ENCODE measurements at regions not wholly inside any gene's neighbourhood (a gene's known extent, or its start where the extent isn't known, plus 50 kb on each side); places are given as distances from the start of the nearest gene placed in this dataset.

GRCh38 chr15:62287066-62287857, 122.2 kb upstream of the C2CD4B start:
- Mint-ChIP-seq H3K9me3 (peaks cover 0 to 4% of the 10 kb centered on the region in 2 donors), H3K4me3 (no peak overlapping the region), H3K4me1 (no peaks in the 10 kb centered on the region), H3K27ac (no peak overlapping the region), H3K27me3 (peaks cover 14 to 32% of the 10 kb centered on the region in 2 donors), H3K36me3 (no peaks in the 10 kb centered on the region)
- ATAC-seq (replicated peaks) = no peak
- no peak for DNase-seq

GRCh38 chr15:62288361-62289017, 123.4 kb upstream of the C2CD4B start:
- no peak for ATAC-seq (replicated peaks)

GRCh38 chr15:62291262-62291661, 126.2 kb upstream of the C2CD4B start:
- H3K27me3 Mint-ChIP-seq = peaks cover 14 to 43% of the 10 kb centered on the region in 2 donors
- H3K27ac Mint-ChIP-seq = no peak overlapping the region
- H3K9me3 Mint-ChIP-seq = peaks cover 0 to 6% of the 10 kb centered on the region in 2 donors
- no peaks in the 10 kb centered on the region for H3K4me1 Mint-ChIP-seq
- ATAC-seq (replicated peaks) = no peak
- DNase-seq = no peak
- H3K36me3 Mint-ChIP-seq = no peaks in the 10 kb centered on the region
- H3K4me3 Mint-ChIP-seq = no peak overlapping the region

More at GRCh38 chr15:62288361-62289017, 123.4 kb upstream of the C2CD4B start:
- no peak overlapping the region for H3K4me3 Mint-ChIP-seq
- H3K27me3 Mint-ChIP-seq = peaks cover 14 to 38% of the 10 kb centered on the region in 2 donors
- H3K36me3 Mint-ChIP-seq = no peaks in the 10 kb centered on the region
- no peaks in the 10 kb centered on the region for H3K4me1 Mint-ChIP-seq
- H3K9me3 Mint-ChIP-seq = peaks cover 0 to 4% of the 10 kb centered on the region in 2 donors
- DNase-seq = no peak
- no peak overlapping the region for H3K27ac Mint-ChIP-seq

GRCh38 chr15:62296756-62297507, 131.8 kb upstream of the C2CD4B start:
- no peak for ATAC-seq (replicated peaks)
- no peak overlapping the region for H3K27ac Mint-ChIP-seq
- no peak for DNase-seq
- H3K9me3 Mint-ChIP-seq = peaks cover 0 to 4% of the 10 kb centered on the region in 2 donors
- H3K36me3 Mint-ChIP-seq = peaks cover 0 to 1% of the 10 kb centered on the region in 2 donors
- peaks cover 12 to 35% of the 10 kb centered on the region in 2 donors for H3K27me3 Mint-ChIP-seq
- no peaks in the 10 kb centered on the region for H3K4me1 Mint-ChIP-seq
- H3K4me3 Mint-ChIP-seq = no peak overlapping the region

GRCh38 chr15:62297522-62297921, 132.4 kb upstream of the C2CD4B start:
- peaks cover 0 to 1% of the 10 kb centered on the region in 2 donors for H3K36me3 Mint-ChIP-seq
- peaks cover 8 to 30% of the 10 kb centered on the region in 2 donors for H3K27me3 Mint-ChIP-seq
- ATAC-seq (replicated peaks) = no peak

GRCh38 chr15:62297933-62298332, 132.8 kb upstream of the C2CD4B start:
- Mint-ChIP-seq H3K27me3 (peaks cover 8 to 30% of the 10 kb centered on the region in 2 donors), H3K9me3 (peaks cover 0 to 2% of the 10 kb centered on the region in 2 donors), H3K4me3 (no peak overlapping the region), H3K4me1 (no peaks in the 10 kb centered on the region), H3K27ac (no peak overlapping the region), H3K36me3 (peaks cover 0 to 1% of the 10 kb centered on the region in 2 donors)
- ATAC-seq (replicated peaks) (no peak), DNase-seq (no peak)

More at GRCh38 chr15:62297522-62297921, 132.4 kb upstream of the C2CD4B start:
- H3K4me3 Mint-ChIP-seq = no peak overlapping the region
- H3K4me1 Mint-ChIP-seq = no peaks in the 10 kb centered on the region
- H3K9me3 Mint-ChIP-seq = peaks cover 0 to 2% of the 10 kb centered on the region in 2 donors
- H3K27ac Mint-ChIP-seq = no peak overlapping the region
- no peak for DNase-seq

DNA sequence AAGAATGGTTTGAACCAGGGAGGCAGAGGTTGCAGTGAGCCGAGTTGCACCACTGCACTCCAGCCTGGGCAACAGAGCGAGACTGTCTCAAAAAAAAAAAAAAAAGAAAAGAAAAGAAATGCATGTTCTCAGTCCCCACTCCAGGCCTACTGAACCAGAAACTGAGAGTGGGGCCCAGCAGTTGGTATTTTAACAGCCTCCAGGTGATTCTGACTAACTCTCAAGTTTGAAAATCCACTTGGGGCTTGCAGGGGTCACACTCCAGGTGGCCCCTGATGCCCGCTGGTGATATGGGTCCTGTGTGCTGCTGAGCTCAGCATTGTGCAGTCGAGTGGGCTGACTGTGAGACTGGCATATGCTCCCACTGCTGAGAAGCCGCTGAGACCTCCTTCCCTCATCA, 133.7 kb upstream of the C2CD4B start:
- Mint-ChIP-seq H3K27ac (no peak overlapping the region), H3K4me1 (no peaks in the 10 kb centered on the region), H3K27me3 (peaks cover 8 to 22% of the 10 kb centered on the region in 2 donors), H3K36me3 (peaks cover 0 to 1% of the 10 kb centered on the region in 2 donors), H3K9me3 (peaks cover 0 to 2% of the 10 kb centered on the region in 2 donors), H3K4me3 (no peak overlapping the region)
- DNase-seq (no peak), ATAC-seq (replicated peaks) (no peak)

DNA sequence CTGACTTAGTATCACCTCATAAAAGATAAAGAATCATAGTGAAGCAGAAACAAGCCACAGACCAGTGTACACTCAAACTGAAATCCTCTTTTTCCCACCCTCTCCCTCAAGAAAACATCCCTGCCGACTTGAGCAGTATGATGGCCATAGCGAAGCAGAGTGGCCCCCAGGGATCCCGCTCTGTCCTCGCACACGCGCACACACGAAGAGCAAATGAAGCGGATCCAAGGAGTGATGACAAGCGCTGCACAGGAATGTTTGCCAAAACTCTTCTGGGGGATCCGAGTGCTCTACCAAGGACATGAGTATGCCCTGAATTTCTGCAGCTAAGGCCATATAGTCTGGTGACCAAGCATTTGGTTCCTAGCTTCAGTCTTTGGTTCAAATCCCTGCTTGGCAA, 134.5 kb upstream of the C2CD4B start:
- DNase-seq (no peak), ATAC-seq (replicated peaks) (no peak)
- Mint-ChIP-seq H3K27ac (no peak overlapping the region), H3K4me3 (no peak overlapping the region), H3K9me3 (peaks cover 0 to under 1% of the 10 kb centered on the region in 2 donors), H3K36me3 (peaks cover 0 to 1% of the 10 kb centered on the region in 2 donors), H3K27me3 (peaks cover 8 to 16% of the 10 kb centered on the region in 2 donors), H3K4me1 (no peaks in the 10 kb centered on the region)

- H3K27ac Mint-ChIP-seq = no peak overlapping the region
- ATAC-seq (replicated peaks) (no peak), DNase-seq (no peak)
- H3K4me3 Mint-ChIP-seq = no peak overlapping the region
- H3K36me3 Mint-ChIP-seq = no peaks in the 10 kb centered on the region
- peaks cover 3 to 8% of the 10 kb centered on the region in 2 donors for H3K4me1 Mint-ChIP-seq
- no peaks in the 10 kb centered on the region for H3K9me3 Mint-ChIP-seq
- H3K27me3 Mint-ChIP-seq = peaks cover 9 to 18% of the 10 kb centered on the region in 2 donors
These were observed 137.0 kb upstream of the C2CD4B start for GRCh38 chr15:62301993-62302675.

DNA sequence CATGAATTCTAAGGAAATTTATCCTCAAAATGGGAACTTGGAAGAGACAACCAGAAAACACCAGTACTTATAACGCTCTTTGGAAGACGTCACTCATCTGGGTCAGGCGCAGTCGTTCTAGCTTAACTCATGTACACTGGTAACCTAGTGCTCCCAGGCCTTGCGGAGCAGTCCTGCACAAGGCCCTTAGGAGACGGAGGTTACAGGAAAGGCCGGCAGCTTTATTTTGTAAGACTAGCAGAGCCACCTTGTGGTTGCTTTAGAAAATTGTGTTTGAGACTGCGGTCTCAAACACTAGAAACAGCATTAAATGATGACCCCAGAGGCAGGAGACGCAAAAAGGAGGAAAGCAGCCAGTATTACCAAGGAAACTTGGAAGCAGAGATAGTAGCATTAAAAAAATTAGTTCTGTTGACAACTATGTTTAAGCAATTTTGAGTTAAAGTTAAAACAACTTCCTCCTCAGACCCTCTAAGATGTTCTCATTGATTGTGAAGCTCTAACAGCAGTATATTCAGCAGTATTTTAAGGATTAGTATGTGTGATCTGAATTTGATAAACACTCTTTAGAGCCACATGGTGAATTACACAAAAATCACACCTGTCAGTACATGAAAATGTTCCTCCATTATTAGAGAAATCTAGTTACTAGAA, 141.9 kb upstream of the C2CD4B start:
- ATAC-seq (replicated peaks) (peak; percentile 49 to 58), DNase-seq (no peak)
- peaks cover 0 to 5% of the 10 kb centered on the region in 2 donors for H3K9me3 Mint-ChIP-seq
- H3K36me3 Mint-ChIP-seq = no peaks in the 10 kb centered on the region
- H3K27me3 Mint-ChIP-seq = peaks cover 18 to 30% of the 10 kb centered on the region in 2 donors
- H3K4me3 Mint-ChIP-seq = no peak overlapping the region
- peaks cover 3 to 8% of the 10 kb centered on the region in 2 donors for H3K4me1 Mint-ChIP-seq
- no peak overlapping the region for H3K27ac Mint-ChIP-seq

- H3K9me3 Mint-ChIP-seq = peaks cover 0 to 10% of the 10 kb centered on the region in 2 donors
- H3K27me3 Mint-ChIP-seq = peaks cover 24 to 36% of the 10 kb centered on the region in 2 donors
- ATAC-seq (replicated peaks) = no peak
- no peak for DNase-seq
- no peak overlapping the region for H3K4me3 Mint-ChIP-seq
- H3K4me1 Mint-ChIP-seq = peaks cover 3 to 8% of the 10 kb centered on the region in 2 donors
- H3K36me3 Mint-ChIP-seq = no peaks in the 10 kb centered on the region
- H3K27ac Mint-ChIP-seq = no peak overlapping the region
These were observed 142.5 kb upstream of the C2CD4B start for GRCh38 chr15:62307551-62307950.

GRCh38 chr15:62316413-62317060, 151.5 kb upstream of the C2CD4B start:
- Mint-ChIP-seq H3K4me1 (no peaks in the 10 kb centered on the region), H3K4me3 (no peak overlapping the region), H3K27ac (no peak overlapping the region), H3K36me3 (no peaks in the 10 kb centered on the region), H3K27me3 (peaks cover 13 to 15% of the 10 kb centered on the region in 2 donors), H3K9me3 (peaks cover 0 to 12% of the 10 kb centered on the region in 2 donors)
- DNase-seq (no peak), ATAC-seq (replicated peaks) (no peak)

GRCh38 chr15:62320259-62320658, 155.2 kb upstream of the C2CD4B start:
- Mint-ChIP-seq H3K4me1 (no peaks in the 10 kb centered on the region), H3K27me3 (peaks cover 3 to 4% of the 10 kb centered on the region in 2 donors), H3K9me3 (no peaks in the 10 kb centered on the region), H3K27ac (no peak overlapping the region), H3K36me3 (no peaks in the 10 kb centered on the region), H3K4me3 (no peak overlapping the region)
- DNase-seq (no peak), ATAC-seq (replicated peaks) (no peak)
